IMR-90 (cell line): ENCODE measurements at regions not wholly inside any gene's neighbourhood (a gene's known extent, or its start where the extent isn't known, plus 50 kb on each side); places are given as distances from the start of the nearest gene placed in this dataset.
A peak's percentile ranks its signal among the peaks of the same experiment; 100 is the strongest.

Experiments
- ATAC-seq: fragments of 200-7000 bp; cut with Tn5 transposase; 2 replicates; pipeline ENCODE4 v1.9.1; 2020; ENCODE audit warnings: low read depth, mild to moderate bottlenecking, moderate library complexity
- BruUV-seq: library from RNA; stranded (reverse); fragments of 400-500 nt; replicated peaks from 2 replicates; lab custom pipeline; 2021; lab: Mats Ljungman, UMichigan
- CTCF ChIA-PET: fragments of 300-600 bp; formaldehyde crosslinking; extraction: SDS; loops from one replicate; lab custom pipeline; 2021; ENCODE audit warnings: antibody characterized with exemption; lab: Yijun Ruan, JAX
- POLR2A ChIA-PET: fragments of 300-600 bp; sonication (Branson Sonifier 250); formaldehyde crosslinking; loops from one replicate; lab custom pipeline; 2022; ENCODE audit warnings: antibody characterized with exemption; ENCODE audit not compliant: unreplicated experiment; lab: Charles Lee
- DNase-seq: peaks from one replicate; pipeline ENCODE4 v3.0.0; 2013
- H2AFZ ChIP-seq: replicated peaks from 2 replicates; pipeline ENCODE3; 2013; ENCODE audit warnings: low read length, mild to moderate bottlenecking; ENCODE audit not compliant: poor library complexity
- H2AK5ac ChIP-seq: 2 replicates; pipeline ENCODE4 v1.6.1; 2013; ENCODE audit warnings: low read depth, low read length, inconsistent platforms
- H2AK9ac ChIP-seq: replicated peaks from 2 replicates; pipeline ENCODE3; 2013; ENCODE audit warnings: mild to moderate bottlenecking, low read depth, low read length, moderate library complexity; ENCODE audit not compliant: poor library complexity
- H2BK120ac ChIP-seq: 2 replicates; pipeline ENCODE4 v1.6.1; 2013; ENCODE audit warnings: low read depth, low read length, inconsistent platforms
- H2BK15ac ChIP-seq: 3 replicates; pipeline ENCODE4 v1.6.1; 2013; ENCODE audit warnings: low read depth, low read length, inconsistent platforms
- H2BK20ac ChIP-seq: 2 replicates; pipeline ENCODE4 v1.6.1; 2013; ENCODE audit warnings: low read depth, mild to moderate bottlenecking, inconsistent platforms, low read length, moderate library complexity
- H2BK5ac ChIP-seq: 2 replicates; pipeline ENCODE4 v1.6.1; 2013; ENCODE audit warnings: mild to moderate bottlenecking, low read depth, low read length, inconsistent platforms; ENCODE audit not compliant: poor library complexity, severe bottlenecking
- H3K14ac ChIP-seq: replicated peaks from 2 replicates; pipeline ENCODE4 v1.6.1; 2013; ENCODE audit warnings: low read depth, low read length, inconsistent platforms
- H3K18ac ChIP-seq: 2 replicates; pipeline ENCODE4 v1.6.1; 2013; ENCODE audit warnings: low read depth, low read length, control low read depth
- H3K23ac ChIP-seq: 2 replicates; pipeline ENCODE4 v1.6.1; 2013; ENCODE audit warnings: low read depth, low read length, inconsistent platforms
- H3K27ac ChIP-seq: 2 replicates; pipeline ENCODE4 v1.5.1; 2013; ENCODE audit warnings: mild to moderate bottlenecking, control low read depth, low read length; ENCODE audit not compliant: insufficient read depth
- H3K27me3 ChIP-seq: 2 replicates; pipeline ENCODE4 v1.6.1; 2013; ENCODE audit warnings: low read length; ENCODE audit not compliant: control insufficient read depth, insufficient read depth
- H3K36me3 ChIP-seq: 2 replicates; pipeline ENCODE4 v1.6.1; 2013; ENCODE audit warnings: low read length, mixed read lengths; ENCODE audit not compliant: control insufficient read depth, insufficient read depth
- H3K4ac ChIP-seq: 2 replicates; pipeline ENCODE4 v1.6.1; 2013; ENCODE audit warnings: low read depth, low read length, inconsistent platforms
- H3K4me1 ChIP-seq: 2 replicates; pipeline ENCODE4 v1.6.1; 2013; ENCODE audit warnings: low read length, mixed read lengths; ENCODE audit not compliant: control insufficient read depth, insufficient read depth
- H3K4me2 ChIP-seq: 2 replicates; pipeline ENCODE4 v1.6.1; 2013; ENCODE audit warnings: low read depth, mild to moderate bottlenecking, control low read depth, low read length, moderate library complexity
- H3K4me3 ChIP-seq: 2 replicates; pipeline ENCODE4 v1.5.1; 2013; ENCODE audit warnings: low read depth, mild to moderate bottlenecking, control low read depth, low read length, moderate library complexity; ENCODE audit not compliant: insufficient read depth
- H3K56ac ChIP-seq: 2 replicates; pipeline ENCODE4 v1.6.1; 2013; ENCODE audit warnings: low read length, inconsistent platforms; ENCODE audit not compliant: insufficient read depth; ENCODE audit errors: extremely low read depth
- H3K79me1 ChIP-seq, 2 experiments: 2 replicates each; pipeline ENCODE4 v1.6.1; 2013; ENCODE audit warnings: low read length in 2 of 2, inconsistent platforms in 1 of 2, low read depth in 1 of 2
- H3K9ac ChIP-seq: 2 replicates; pipeline ENCODE4 v1.6.1; 2013; ENCODE audit warnings: low read depth, low read length, control low read depth
- H3K9me1 ChIP-seq: 2 replicates; pipeline ENCODE4 v1.6.1; 2013; ENCODE audit warnings: low read length, inconsistent platforms; ENCODE audit not compliant: insufficient read depth
- H3K9me3 ChIP-seq: 2 replicates; pipeline ENCODE4 v1.6.1; 2013; ENCODE audit warnings: low read length; ENCODE audit not compliant: control insufficient read depth, insufficient read depth
- H4K20me1 ChIP-seq: 2 replicates; pipeline ENCODE4 v1.6.1; 2013; ENCODE audit warnings: low read length, inconsistent platforms; ENCODE audit not compliant: insufficient read depth
- H4K5ac ChIP-seq: 2 replicates; pipeline ENCODE4 v1.6.1; 2013; ENCODE audit warnings: mild to moderate bottlenecking, low read depth, low read length, control low read depth
- H4K8ac ChIP-seq, 2 experiments: 2 replicates each; pipeline ENCODE4 v1.6.1; 2013; ENCODE audit warnings: low read depth in 2 of 2, low read length in 2 of 2, control low read depth in 1 of 2, inconsistent platforms in 1 of 2
- H4K91ac ChIP-seq: 2 replicates; pipeline ENCODE4 v1.6.1; 2013; ENCODE audit warnings: low read depth, low read length, inconsistent platforms; ENCODE audit not compliant: insufficient read depth
- BHLHE40 ChIP-seq: fragments of 150-350 bp; IDR thresholded peaks from 2 replicates; pipeline ENCODE4 v1.6.1; 2016; ENCODE audit warnings: mild to moderate bottlenecking, low read depth, low read length
- CEBPB ChIP-seq: IDR thresholded peaks from 2 replicates; pipeline ENCODE4 v1.6.1; 2012; ENCODE audit warnings: low read depth, low read length, improper control_type of control experiment
- CHD1 ChIP-seq: IDR thresholded peaks from 2 replicates; pipeline ENCODE4 v1.6.1; 2012; ENCODE audit warnings: low read depth, low read length, improper control_type of control experiment
- CTCF ChIP-seq: conservative IDR thresholded peaks from 2 replicates; pipeline ENCODE4 v1.5.1; 2012; ENCODE audit warnings: mild to moderate bottlenecking, low read depth, low read length, improper control_type of control experiment
- ELK1 ChIP-seq: fragments of 150-350 bp; IDR thresholded peaks from 2 replicates; pipeline ENCODE4 v1.6.1; 2016; ENCODE audit warnings: low read depth, mild to moderate bottlenecking, low read length, moderate library complexity, borderline replicate concordance
- MAFK ChIP-seq: IDR thresholded peaks from 2 replicates; pipeline ENCODE4 v1.6.1; 2012; ENCODE audit warnings: low read depth, low read length, improper control_type of control experiment
- MAZ ChIP-seq: IDR thresholded peaks from 2 replicates; pipeline ENCODE4 v1.6.1; 2012; ENCODE audit warnings: low read depth, mild to moderate bottlenecking, low read length, improper control_type of control experiment, moderate library complexity, borderline replicate concordance
- MXI1 ChIP-seq: IDR thresholded peaks from 2 replicates; pipeline ENCODE4 v1.6.1; 2012; ENCODE audit warnings: low read depth, mild to moderate bottlenecking, low read length, moderate library complexity, borderline replicate concordance
- NFE2L2 ChIP-seq: fragments of 150-350 bp; IDR thresholded peaks from 2 replicates; pipeline ENCODE4 v1.6.1; 2016; ENCODE audit warnings: low read depth, mild to moderate bottlenecking, low read length
- RAD21 ChIP-seq: IDR thresholded peaks from 2 replicates; pipeline ENCODE4 v1.6.1; 2012; ENCODE audit warnings: low read length, improper control_type of control experiment
- RCOR1 ChIP-seq: IDR thresholded peaks from 2 replicates; pipeline ENCODE4 v1.6.1; 2012; ENCODE audit warnings: mild to moderate bottlenecking, low read length, improper control_type of control experiment; ENCODE audit not compliant: insufficient replicate concordance
- SMC3 ChIP-seq: fragments of 150-350 bp; IDR thresholded peaks from 2 replicates; pipeline ENCODE4 v1.6.1; 2016; ENCODE audit warnings: low read depth, mild to moderate bottlenecking, antibody characterized with exemption, low read length, moderate library complexity
- USF2 ChIP-seq: fragments of 150-350 bp; IDR thresholded peaks from 2 replicates; pipeline ENCODE4 v1.6.1; 2017; ENCODE audit warnings: mild to moderate bottlenecking, antibody characterized with exemption, low read length, low read depth
- WGBS, 2 experiments: methylation state at CpG; one replicate each; pipeline versions ENCODE4 v1.1.5 to v1.1.7; 2013; ENCODE audit warnings: missing lambda C conversion rate in 2 of 2; ENCODE audit not compliant: insufficient read length in 1 of 2; ENCODE audit errors: extremely low coverage in 2 of 2; 5-methylcytosine and 5-hydroxymethylcytosine counted together
- dilution Hi-C: fragments of 300-500 bp; cut with HindIII; formaldehyde crosslinking; loops from one replicate; pipeline ENCODE4 v1.14.3; 2018; ENCODE audit warnings: low sequenced_read_pairs; ENCODE audit not compliant: unreplicated experiment
- in situ Hi-C: fragments of 300-500 bp; cut with MboI; formaldehyde crosslinking; loops from 3 replicates; pipeline ENCODE4 v1.14.3; 2019; ENCODE audit warnings: low sequenced_read_pairs, inconsistent platforms, mixed read lengths
- intact Hi-C: fragments of 100-400 bp; cut with micrococcal nuclease; formaldehyde crosslinking; loops from 2 replicates; pipeline ENCODE4 v1.10.0; 2022

GRCh38 chr13:107563099-107563925, 652.0 kb downstream of the LIG4 start:
- no TSS peak for BruUV-seq
- TF ChIP-seq CTCF (no peak), MAZ (no peak), CEBPB (no peak), CHD1 (no peak), BHLHE40 (no peak), SMC3 (no peak), ELK1 (no peak), RAD21 (no peak), NFE2L2 (no peak), MAFK (no peak), MXI1 (no peak), RCOR1 (no peak), USF2 (no peak)
- Histone ChIP-seq H3K4me1 (peaks cover 3% of the 10 kb centered on the region), H3K27ac (no peak overlapping the region), H3K56ac (no peak overlapping the region), H3K23ac (no peak overlapping the region), H4K91ac (no peak overlapping the region), H2BK20ac (no peak overlapping the region), H2AFZ (no peak overlapping the region), H3K4ac (no peak overlapping the region), H3K18ac (no peak overlapping the region), H3K9me3 (no peaks in the 10 kb centered on the region), H3K36me3 (no peaks in the 10 kb centered on the region), H3K9me1 (peaks cover 4% of the 10 kb centered on the region), H2BK15ac (no peak overlapping the region), H3K4me3 (no peak overlapping the region), H2AK5ac (no peak overlapping the region), H3K79me1 (peaks cover 25 to 48% of the 10 kb centered on the region in 2 experiments; a peak in 3 of 4 replicates), H2BK5ac (no peak overlapping the region), H3K14ac (no peak overlapping the region), H3K27me3 (no peaks in the 10 kb centered on the region), H4K8ac (no peak overlapping the region), H4K5ac (no peak overlapping the region), H2AK9ac (no peak overlapping the region), H3K9ac (no peak overlapping the region), H2BK120ac (no peak overlapping the region), H4K20me1 (peaks cover 6% of the 10 kb centered on the region; the same call in 1 of the 2 replicates), H3K4me2 (no peak overlapping the region)
- ChIA-PET POLR2A (no interaction called here), CTCF (interaction anchor here (1.4 kb wide), 1 partner anchor 10 kb away, joined by 7 read pairs; no protein-coding TSS in a partner anchor)
- ATAC-seq, result peak; percentile 27; the same call in 1 of the 2 replicates
- intact Hi-C loops, result no loop called here
- in situ Hi-C loops, result no loop called here
- dilution Hi-C loops, result no loop called here
- DNase-seq, result no peak
- WGBS, 2 experiments, result 0% methylated on average over 1 of the region's 7 CpGs; no CpG with 5 or more reads in 1 of the 2 experiments
